ENCODE measurements at regions not wholly inside any gene's neighbourhood (a gene's known extent, or its start where the extent isn't known, plus 50 kb on each side); places are given as distances from the start of the nearest gene placed in this dataset.

DNA sequence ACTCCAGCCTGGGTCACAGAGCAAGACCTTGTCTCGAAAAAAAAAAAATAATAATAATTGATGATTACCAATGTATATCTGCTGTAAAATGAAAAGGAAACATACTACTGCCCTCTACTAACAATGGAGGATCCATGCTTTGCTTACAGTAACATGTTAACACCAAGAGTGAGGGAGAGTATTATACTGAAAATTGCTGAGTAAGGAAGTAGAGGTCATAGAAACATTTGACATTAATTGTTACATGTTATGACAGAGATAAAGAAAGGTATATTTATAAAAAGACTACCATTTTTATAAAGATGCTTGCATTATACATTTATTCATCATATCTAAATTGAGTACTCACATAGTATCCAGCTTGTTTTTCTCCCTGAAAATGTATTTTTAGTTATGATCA lies 1989.8 kb upstream of the TENM3 start:
- no peaks in the 10 kb centered on the region for H3K27me3 ChIP-seq
- no peak overlapping the region for H3K27ac ChIP-seq
- no peak overlapping the region for H3K4me3 ChIP-seq (ENCODE audit: low read depth in 1 of 2, low read length in 1 of 2)
- H3K9me3 ChIP-seq, result no peaks in the 10 kb centered on the region
- H3K36me3 ChIP-seq, result no peaks in the 10 kb centered on the region
- H3K4me1 ChIP-seq (ENCODE audit: control insufficient read depth in 1 of 2, insufficient read depth in 1 of 2, low read depth in 1 of 2, low read length in 1 of 2), result no peaks in the 10 kb centered on the region
- TF ChIP-seq, protein P1, sequence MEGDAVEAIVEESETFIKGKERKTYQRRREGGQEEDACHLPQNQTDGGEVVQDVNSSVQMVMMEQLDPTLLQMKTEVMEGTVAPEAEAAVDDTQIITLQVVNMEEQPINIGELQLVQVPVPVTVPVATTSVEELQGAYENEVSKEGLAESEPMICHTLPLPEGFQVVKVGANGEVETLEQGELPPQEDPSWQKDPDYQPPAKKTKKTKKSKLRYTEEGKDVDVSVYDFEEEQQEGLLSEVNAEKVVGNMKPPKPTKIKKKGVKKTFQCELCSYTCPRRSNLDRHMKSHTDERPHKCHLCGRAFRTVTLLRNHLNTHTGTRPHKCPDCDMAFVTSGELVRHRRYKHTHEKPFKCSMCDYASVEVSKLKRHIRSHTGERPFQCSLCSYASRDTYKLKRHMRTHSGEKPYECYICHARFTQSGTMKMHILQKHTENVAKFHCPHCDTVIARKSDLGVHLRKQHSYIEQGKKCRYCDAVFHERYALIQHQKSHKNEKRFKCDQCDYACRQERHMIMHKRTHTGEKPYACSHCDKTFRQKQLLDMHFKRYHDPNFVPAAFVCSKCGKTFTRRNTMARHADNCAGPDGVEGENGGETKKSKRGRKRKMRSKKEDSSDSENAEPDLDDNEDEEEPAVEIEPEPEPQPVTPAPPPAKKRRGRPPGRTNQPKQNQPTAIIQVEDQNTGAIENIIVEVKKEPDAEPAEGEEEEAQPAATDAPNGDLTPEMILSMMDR (IDR thresholded peaks at IDR 0.05), result no peak

DNA sequence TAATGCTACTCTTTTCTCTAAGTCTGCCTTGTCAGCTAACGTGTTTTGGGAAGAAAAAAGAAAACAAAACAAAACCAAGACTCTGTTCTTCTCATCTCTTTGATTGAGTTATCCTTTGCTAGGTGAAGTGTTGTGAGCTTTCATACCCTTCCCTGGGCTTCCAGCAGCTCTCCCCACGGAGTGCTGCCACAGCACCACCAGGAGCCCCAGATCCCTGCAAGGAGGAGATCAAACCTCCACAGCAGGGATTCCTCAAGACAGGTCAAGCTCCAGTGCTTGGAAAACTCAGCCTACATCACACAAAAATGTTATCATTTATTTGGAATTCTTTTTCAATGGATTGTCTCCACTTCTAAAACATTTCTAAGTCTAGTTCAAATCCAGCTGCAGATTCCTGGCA lies 1981.9 kb upstream of the TENM3 start:
- Histone ChIP-seq H3K36me3 (no peaks in the 10 kb centered on the region), H3K4me1 (ENCODE audit: control insufficient read depth in 1 of 2, insufficient read depth in 1 of 2, low read depth in 1 of 2, low read length in 1 of 2) (no peaks in the 10 kb centered on the region), H3K27ac (no peak overlapping the region), H3K4me3 (ENCODE audit: low read depth in 1 of 2, low read length in 1 of 2) (no peak overlapping the region), H3K9me3 (no peaks in the 10 kb centered on the region), H3K27me3 (no peaks in the 10 kb centered on the region)
- TF ChIP-seq, protein P1 (IDR thresholded peaks at IDR 0.05), result no peak

DNA sequence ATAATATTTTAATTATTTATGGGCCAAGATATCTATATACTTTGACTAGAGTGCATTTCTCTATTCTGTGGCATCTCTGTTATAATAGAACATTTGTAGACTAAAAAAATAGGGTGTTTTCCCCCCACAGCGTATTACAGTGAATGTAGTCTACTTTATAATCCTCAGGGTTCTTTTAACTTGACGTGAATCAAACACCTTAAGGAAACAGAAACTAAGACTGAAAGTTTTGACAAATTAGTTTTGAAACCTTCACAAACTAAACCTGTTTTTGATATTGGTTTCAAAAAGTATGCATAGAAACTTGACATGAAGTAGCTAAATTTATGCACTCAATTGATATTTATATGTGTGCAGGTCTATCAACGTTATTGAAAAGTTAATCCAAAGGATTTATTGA lies 1963.1 kb upstream of the TENM3 start:
- TF ChIP-seq, protein P1 (IDR thresholded peaks at IDR 0.05), result no peak
- Histone ChIP-seq H3K36me3 (no peaks in the 10 kb centered on the region), H3K4me1 (ENCODE audit: control insufficient read depth in 1 of 2, insufficient read depth in 1 of 2, low read depth in 1 of 2, low read length in 1 of 2) (no peaks in the 10 kb centered on the region), H3K4me3 (ENCODE audit: low read depth in 1 of 2, low read length in 1 of 2) (no peak overlapping the region), H3K27me3 (no peaks in the 10 kb centered on the region), H3K27ac (no peak overlapping the region), H3K9me3 (no peaks in the 10 kb centered on the region)

DNA sequence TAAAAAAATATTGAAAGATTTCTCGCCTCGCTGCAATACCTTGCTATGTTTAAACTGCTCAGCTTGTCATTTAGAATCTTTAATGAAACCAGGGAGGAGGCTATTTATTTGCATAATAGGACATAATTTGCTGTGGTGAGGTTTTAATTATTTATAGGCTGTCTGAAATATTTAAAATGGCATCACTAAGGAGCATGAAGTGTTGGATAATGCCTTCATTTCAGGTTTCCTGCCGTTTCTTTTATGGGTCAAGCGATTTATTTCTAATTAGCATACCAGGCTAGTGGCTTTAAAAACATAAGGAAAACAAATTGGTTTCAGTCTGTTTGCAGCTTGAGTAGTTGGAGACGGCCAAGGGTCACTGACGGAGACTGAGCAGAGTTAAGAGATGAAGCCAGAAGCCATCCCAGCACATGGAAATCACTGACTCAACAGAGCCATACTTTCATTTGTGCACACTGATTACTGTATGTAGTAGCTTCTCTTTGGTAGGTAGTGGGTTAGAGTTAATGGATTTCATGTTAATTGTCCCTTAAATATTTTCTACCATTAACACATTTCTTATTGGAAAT lies 1962.4 kb upstream of the TENM3 start:
- Histone ChIP-seq H3K36me3 (no peaks in the 10 kb centered on the region), H3K9me3 (no peaks in the 10 kb centered on the region), H3K4me1 (ENCODE audit: control insufficient read depth in 1 of 2, insufficient read depth in 1 of 2, low read depth in 1 of 2, low read length in 1 of 2) (no peaks in the 10 kb centered on the region), H3K27me3 (no peaks in the 10 kb centered on the region), H3K4me3 (ENCODE audit: low read depth in 1 of 2, low read length in 1 of 2) (no peak overlapping the region), H3K27ac (no peak overlapping the region)
- TF ChIP-seq, protein P1 (IDR thresholded peaks at IDR 0.05), result no peak

DNA sequence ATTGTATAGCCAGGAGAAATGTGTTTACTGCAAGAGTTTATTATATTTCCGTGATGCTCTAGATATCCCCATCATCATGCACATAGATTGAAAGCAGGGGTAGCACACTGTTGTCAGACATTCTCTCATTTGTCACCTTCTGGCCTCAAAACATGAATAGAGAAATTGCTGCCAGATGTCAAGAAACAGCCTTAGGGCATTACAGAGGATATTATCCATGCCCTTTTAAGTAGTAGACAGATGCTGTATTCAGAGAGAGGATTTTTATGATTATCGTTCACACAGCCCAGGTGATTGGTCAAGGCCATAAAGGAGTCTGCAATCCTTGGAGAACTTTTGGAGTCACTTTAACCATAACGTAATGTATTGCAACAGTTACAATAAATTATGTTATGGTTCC lies 1961.5 kb upstream of the TENM3 start:
- H3K36me3 ChIP-seq, result no peaks in the 10 kb centered on the region
- TF ChIP-seq, protein P1 (IDR thresholded peaks at IDR 0.05), result no peak
- H3K27me3 ChIP-seq, result no peaks in the 10 kb centered on the region
- H3K27ac ChIP-seq, result no peak overlapping the region
- no peak overlapping the region for H3K4me3 ChIP-seq (ENCODE audit: low read depth in 1 of 2, low read length in 1 of 2)
- no peaks in the 10 kb centered on the region for H3K4me1 ChIP-seq (ENCODE audit: control insufficient read depth in 1 of 2, insufficient read depth in 1 of 2, low read depth in 1 of 2, low read length in 1 of 2)
- H3K9me3 ChIP-seq, result no peaks in the 10 kb centered on the region

DNA sequence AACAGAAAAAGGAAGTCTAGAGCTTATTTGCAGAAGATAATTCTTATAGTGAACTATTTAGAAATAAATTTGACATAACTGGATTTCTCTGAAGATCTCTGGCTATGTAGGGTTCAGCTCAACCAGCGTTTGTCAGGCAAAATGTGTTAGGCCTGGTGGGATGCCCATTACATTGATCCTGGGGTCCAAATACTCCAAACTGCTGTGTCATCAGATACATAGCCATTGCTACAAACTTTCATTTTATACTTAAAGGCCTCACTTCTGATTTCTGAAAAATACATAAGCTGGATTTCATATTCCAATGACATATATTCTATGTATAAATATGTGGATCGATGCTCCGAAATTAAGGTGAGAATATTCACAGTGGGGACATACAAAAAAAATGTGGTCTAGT lies 1958.9 kb upstream of the TENM3 start:
- TF ChIP-seq, protein P1 (IDR thresholded peaks at IDR 0.05), result no peak
- no peak overlapping the region for H3K27ac ChIP-seq
- no peaks in the 10 kb centered on the region for H3K4me1 ChIP-seq (ENCODE audit: control insufficient read depth in 1 of 2, insufficient read depth in 1 of 2, low read depth in 1 of 2, low read length in 1 of 2)
- H3K36me3 ChIP-seq, result no peaks in the 10 kb centered on the region
- no peak overlapping the region for H3K4me3 ChIP-seq (ENCODE audit: low read depth in 1 of 2, low read length in 1 of 2)
- no peaks in the 10 kb centered on the region for H3K9me3 ChIP-seq
- no peaks in the 10 kb centered on the region for H3K27me3 ChIP-seq
